CD4-positive, CD25-positive, alpha-beta regulatory T cell (primary cell): ENCODE measurements at regions not wholly inside any gene's neighbourhood (a gene's known extent, or its start where the extent isn't known, plus 50 kb on each side); places are given as distances from the start of the nearest gene placed in this dataset.

Source experiments
- ATAC-seq, 2 donors: fragments of 150-1000 bp; cut with Tn5 transposase; one replicate each; pipeline ENCODE4 v1.10.0; 2021; ENCODE audit warnings: low read depth in 2 of 2, moderate number of reproducible peaks in 2 of 2, moderate library complexity in 1 of 2
- DNase-seq, 3 donors: peaks; one replicate each; pipeline versions ENCODE4 v3.0.0 to v3.0.0-alpha.2; 2012 to 2022; ENCODE audit warnings: mixed read lengths in 1 of 3
- H3K27ac ChIP-seq: one replicate; pipeline ENCODE4 v1.7.0; 2013; ENCODE audit warnings: mild to moderate bottlenecking, low read length; ENCODE audit not compliant: insufficient read depth, poor library complexity, severe bottlenecking
- H3K27me3 ChIP-seq: one replicate; pipeline ENCODE4 v1.7.0; 2013; ENCODE audit warnings: low read length; ENCODE audit not compliant: control insufficient read depth, insufficient read depth
- H3K36me3 ChIP-seq: one replicate; pipeline ENCODE4 v1.7.0; 2013; ENCODE audit warnings: mild to moderate bottlenecking, low read length, moderate library complexity; ENCODE audit not compliant: control insufficient read depth, insufficient read depth
- H3K4me1 ChIP-seq: 2 replicates; pipeline ENCODE4 v1.7.0; 2013; ENCODE audit warnings: mild to moderate bottlenecking, low read length; ENCODE audit not compliant: insufficient read depth, control insufficient read depth, poor library complexity, severe bottlenecking
- H3K4me3 ChIP-seq: one replicate; pipeline ENCODE4 v1.7.0; 2013; ENCODE audit warnings: low read depth, mild to moderate bottlenecking, low read length, moderate library complexity
- H3K9me3 ChIP-seq, 2 experiments: 1 replicate in 1 of 2; 2 replicates in 1 of 2; pipeline ENCODE4 v1.7.0; 2013; ENCODE audit warnings: low read length in 2 of 2, mild to moderate bottlenecking in 1 of 2, moderate library complexity in 1 of 2; ENCODE audit not compliant: control insufficient read depth in 2 of 2
- H3K27ac Mint-ChIP-seq, 3 donors: one replicate each; pipeline ENCODE4 v1.8.0; 2020 to 2022; ENCODE audit warnings: mild to moderate bottlenecking in 3 of 3, mixed read lengths in 3 of 3, moderate library complexity in 2 of 3
- H3K27me3 Mint-ChIP-seq: one replicate; pipeline ENCODE4 v1.8.0; 2022; ENCODE audit warnings: mild to moderate bottlenecking, mixed read lengths
- H3K36me3 Mint-ChIP-seq: one replicate; pipeline ENCODE4 v1.8.0; 2020; ENCODE audit warnings: mixed read lengths
- H3K4me1 Mint-ChIP-seq, 4 donors: one replicate each; pipeline ENCODE4 v1.8.0; 2020 to 2022; ENCODE audit warnings: mixed read lengths in 4 of 4, mild to moderate bottlenecking in 1 of 4
- H3K4me3 Mint-ChIP-seq, 4 donors: one replicate each; pipeline ENCODE4 v1.8.0; 2020 to 2022; ENCODE audit warnings: mild to moderate bottlenecking in 4 of 4, mixed read lengths in 4 of 4, moderate library complexity in 3 of 4
- H3K9me3 Mint-ChIP-seq, 7 donors: one replicate each; pipeline ENCODE4 v1.8.0; 2020 to 2022; ENCODE audit warnings: mixed read lengths in 7 of 7, mild to moderate bottlenecking in 3 of 7, moderate library complexity in 2 of 7

- peaks cover 0 to 6% (median 1%) of the 10 kb centered on the region in 7 donors for H3K9me3 Mint-ChIP-seq
- no peak overlapping the region for H3K27ac ChIP-seq
- H3K36me3 ChIP-seq, result no peaks in the 10 kb centered on the region
- no peaks in the 10 kb centered on the region for H3K4me1 Mint-ChIP-seq
- H3K27me3 ChIP-seq, result no peaks in the 10 kb centered on the region
- no peak for ATAC-seq
- no peaks in the 10 kb centered on the region for H3K27me3 Mint-ChIP-seq
- no peaks in the 10 kb centered on the region for H3K9me3 ChIP-seq
- no peak overlapping the region for H3K27ac Mint-ChIP-seq
- no peak for DNase-seq
- no peak overlapping the region for H3K4me3 ChIP-seq
- H3K36me3 Mint-ChIP-seq, result no peaks in the 10 kb centered on the region
- H3K4me3 Mint-ChIP-seq, result no peak overlapping the region
- H3K4me1 ChIP-seq, result no peaks in the 10 kb centered on the region
Observed at GRCh38 chr2:211132573-211132972, 576.2 kb downstream of the CPS1 start.

GRCh38 chr2:211133766-211134165 is 577.4 kb downstream of the CPS1 start:
- Histone ChIP-seq H3K4me3 (no peak overlapping the region), H3K27me3 (no peaks in the 10 kb centered on the region), H3K36me3 (no peaks in the 10 kb centered on the region), H3K9me3 (no peaks in the 10 kb centered on the region), H3K27ac (no peak overlapping the region), H3K4me1 (no peaks in the 10 kb centered on the region)
- Mint-ChIP-seq H3K36me3 (no peaks in the 10 kb centered on the region), H3K9me3 (peaks cover 0 to 6% (median 2%) of the 10 kb centered on the region in 7 donors), H3K27me3 (no peaks in the 10 kb centered on the region), H3K27ac (no peak overlapping the region), H3K4me3 (no peak overlapping the region), H3K4me1 (no peaks in the 10 kb centered on the region)
- ATAC-seq, result no peak
- no peak for DNase-seq

- Histone ChIP-seq H3K9me3 (no peaks in the 10 kb centered on the region), H3K36me3 (no peaks in the 10 kb centered on the region), H3K4me1 (no peaks in the 10 kb centered on the region), H3K27me3 (no peaks in the 10 kb centered on the region), H3K4me3 (no peak overlapping the region), H3K27ac (no peak overlapping the region)
- DNase-seq (no peak), ATAC-seq (no peak)
- Mint-ChIP-seq H3K36me3 (no peaks in the 10 kb centered on the region), H3K27ac (no peak overlapping the region), H3K4me1 (no peaks in the 10 kb centered on the region), H3K4me3 (no peak overlapping the region), H3K9me3 (peaks cover 0 to 17% (median 3%) of the 10 kb centered on the region in 7 donors), H3K27me3 (no peaks in the 10 kb centered on the region)
Observed at GRCh38 chr2:211138551-211138950, 582.2 kb downstream of the CPS1 start.

- Histone ChIP-seq H3K36me3 (no peaks in the 10 kb centered on the region), H3K4me3 (no peak overlapping the region), H3K4me1 (no peaks in the 10 kb centered on the region), H3K9me3 (no peaks in the 10 kb centered on the region), H3K27me3 (no peaks in the 10 kb centered on the region), H3K27ac (no peak overlapping the region)
- no peaks in the 10 kb centered on the region for H3K4me1 Mint-ChIP-seq
- ATAC-seq (no peak), DNase-seq (no peak)
- H3K36me3 Mint-ChIP-seq, result no peaks in the 10 kb centered on the region
- H3K27ac Mint-ChIP-seq, result no peak overlapping the region
- peaks cover 0 to 23% (median 3%) of the 10 kb centered on the region in 7 donors for H3K9me3 Mint-ChIP-seq
- no peaks in the 10 kb centered on the region for H3K27me3 Mint-ChIP-seq
- no peak overlapping the region for H3K4me3 Mint-ChIP-seq
Observed at GRCh38 chr2:211141646-211142045, 585.2 kb downstream of the CPS1 start.

GRCh38 chr2:211144078-211144477 is 587.7 kb downstream of the CPS1 start:
- Mint-ChIP-seq H3K4me3 (no peak overlapping the region), H3K27me3 (no peaks in the 10 kb centered on the region), H3K9me3 (peaks cover 0 to 18% (median 3%) of the 10 kb centered on the region in 7 donors), H3K36me3 (no peaks in the 10 kb centered on the region), H3K4me1 (no peaks in the 10 kb centered on the region), H3K27ac (no peak overlapping the region)
- ATAC-seq (no peak), DNase-seq (no peak)
- Histone ChIP-seq H3K4me1 (no peaks in the 10 kb centered on the region), H3K9me3 (no peaks in the 10 kb centered on the region), H3K27me3 (no peaks in the 10 kb centered on the region), H3K4me3 (no peak overlapping the region), H3K27ac (no peak overlapping the region), H3K36me3 (no peaks in the 10 kb centered on the region)

GRCh38 chr2:211144974-211145665 is 588.7 kb downstream of the CPS1 start:
- Mint-ChIP-seq H3K36me3 (no peaks in the 10 kb centered on the region), H3K27me3 (no peaks in the 10 kb centered on the region), H3K4me1 (no peaks in the 10 kb centered on the region), H3K9me3 (peaks cover 0 to 18% (median 2%) of the 10 kb centered on the region in 7 donors), H3K27ac (no peak overlapping the region), H3K4me3 (no peak overlapping the region)
- no peaks in the 10 kb centered on the region for H3K9me3 ChIP-seq
- no peak overlapping the region for H3K4me3 ChIP-seq
- H3K27ac ChIP-seq, result no peak overlapping the region
- no peaks in the 10 kb centered on the region for H3K27me3 ChIP-seq
- H3K36me3 ChIP-seq, result no peaks in the 10 kb centered on the region
- ATAC-seq (no peak), DNase-seq (no peak)
- no peaks in the 10 kb centered on the region for H3K4me1 ChIP-seq

GRCh38 chr2:211149731-211150130 is 593.3 kb downstream of the CPS1 start:
- Mint-ChIP-seq H3K4me3 (no peak overlapping the region), H3K27ac (no peak overlapping the region), H3K9me3 (peaks cover 0 to 1% (median 0%) of the 10 kb centered on the region in 7 donors), H3K27me3 (no peaks in the 10 kb centered on the region), H3K4me1 (no peaks in the 10 kb centered on the region), H3K36me3 (no peaks in the 10 kb centered on the region)
- Histone ChIP-seq H3K4me3 (no peak overlapping the region), H3K36me3 (no peaks in the 10 kb centered on the region), H3K27me3 (no peaks in the 10 kb centered on the region), H3K4me1 (no peaks in the 10 kb centered on the region), H3K27ac (no peak overlapping the region), H3K9me3 (no peaks in the 10 kb centered on the region)
- no peak for ATAC-seq
- DNase-seq, result no peak

GRCh38 chr2:211157211-211157610 is 600.8 kb downstream of the CPS1 start:
- H3K9me3 Mint-ChIP-seq, result no peaks in the 10 kb centered on the region
- Histone ChIP-seq H3K27ac (no peak overlapping the region), H3K27me3 (no peaks in the 10 kb centered on the region), H3K4me1 (no peaks in the 10 kb centered on the region), H3K9me3 (no peaks in the 10 kb centered on the region), H3K4me3 (no peak overlapping the region), H3K36me3 (no peaks in the 10 kb centered on the region)
- no peaks in the 10 kb centered on the region for H3K4me1 Mint-ChIP-seq
- DNase-seq, result no peak
- H3K27me3 Mint-ChIP-seq, result no peaks in the 10 kb centered on the region
- H3K27ac Mint-ChIP-seq, result no peak overlapping the region
- no peak for ATAC-seq
- no peak overlapping the region for H3K4me3 Mint-ChIP-seq
- no peaks in the 10 kb centered on the region for H3K36me3 Mint-ChIP-seq
